ENCODE measurements at regions not wholly inside any gene's neighbourhood (a gene's known extent, or its start where the extent isn't known, plus 50 kb on each side); places are given as distances from the start of the nearest gene placed in this dataset.

DNA sequence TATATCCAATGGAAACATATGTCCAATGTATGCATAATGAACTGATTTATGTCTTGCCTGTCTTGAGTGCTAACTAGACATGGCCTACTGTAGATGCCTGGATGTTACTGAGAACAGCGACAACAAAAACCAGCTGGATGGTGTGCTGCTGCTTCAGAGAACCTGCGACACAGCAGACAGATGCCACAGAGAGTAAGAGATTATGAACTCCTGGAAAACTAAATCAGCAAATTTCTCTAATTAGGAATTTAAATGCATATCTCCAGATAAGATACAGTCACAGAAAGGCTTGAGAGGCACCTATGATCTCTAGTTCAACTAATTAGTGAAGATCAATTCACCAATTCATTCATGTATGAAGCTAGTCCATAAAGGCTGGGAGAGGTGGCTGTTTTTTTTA, 1508.0 kb upstream of the TENM4 start:
- no peak for ATAC-seq
- TF ChIP-seq RARB (CRISPR knock-in tag; IDR thresholded peaks at IDR 0.05) (no peak), ZC3H10 (CRISPR knock-in tag; IDR thresholded peaks at IDR 0.05) (no peak), ZNF70 (CRISPR knock-in tag; IDR thresholded peaks at IDR 0.05) (no peak), TOX (CRISPR knock-in tag; IDR thresholded peaks at IDR 0.05; ENCODE audit: borderline replicate concordance) (no peak), ZNF8 (CRISPR knock-in tag; IDR thresholded peaks at IDR 0.05) (no peak), BACH2 (CRISPR knock-in tag; IDR thresholded peaks at IDR 0.05; ENCODE audit: borderline replicate concordance) (no peak), ZFP3 (CRISPR knock-in tag; IDR thresholded peaks at IDR 0.05) (no peak), ARNTL (CRISPR knock-in tag; IDR thresholded peaks at IDR 0.05; ENCODE audit: borderline replicate concordance, low read depth) (no peak), OSR1 (CRISPR knock-in tag; IDR thresholded peaks at IDR 0.05) (no peak), ESRRG (CRISPR knock-in tag; IDR thresholded peaks at IDR 0.05) (no peak)
- TF ChIP-seq, protein P1, sequence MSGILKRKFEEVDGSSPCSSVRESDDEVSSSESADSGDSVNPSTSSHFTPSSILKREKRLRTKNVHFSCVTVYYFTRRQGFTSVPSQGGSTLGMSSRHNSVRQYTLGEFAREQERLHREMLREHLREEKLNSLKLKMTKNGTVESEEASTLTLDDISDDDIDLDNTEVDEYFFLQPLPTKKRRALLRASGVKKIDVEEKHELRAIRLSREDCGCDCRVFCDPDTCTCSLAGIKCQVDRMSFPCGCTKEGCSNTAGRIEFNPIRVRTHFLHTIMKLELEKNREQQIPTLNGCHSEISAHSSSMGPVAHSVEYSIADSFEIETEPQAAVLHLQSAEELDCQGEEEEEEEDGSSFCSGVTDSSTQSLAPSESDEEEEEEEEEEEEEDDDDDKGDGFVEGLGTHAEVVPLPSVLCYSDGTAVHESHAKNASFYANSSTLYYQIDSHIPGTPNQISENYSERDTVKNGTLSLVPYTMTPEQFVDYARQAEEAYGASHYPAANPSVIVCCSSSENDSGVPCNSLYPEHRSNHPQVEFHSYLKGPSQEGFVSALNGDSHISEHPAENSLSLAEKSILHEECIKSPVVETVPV (CRISPR knock-in tag; IDR thresholded peaks at IDR 0.05) = no peak
- TF ChIP-seq, protein P2, sequence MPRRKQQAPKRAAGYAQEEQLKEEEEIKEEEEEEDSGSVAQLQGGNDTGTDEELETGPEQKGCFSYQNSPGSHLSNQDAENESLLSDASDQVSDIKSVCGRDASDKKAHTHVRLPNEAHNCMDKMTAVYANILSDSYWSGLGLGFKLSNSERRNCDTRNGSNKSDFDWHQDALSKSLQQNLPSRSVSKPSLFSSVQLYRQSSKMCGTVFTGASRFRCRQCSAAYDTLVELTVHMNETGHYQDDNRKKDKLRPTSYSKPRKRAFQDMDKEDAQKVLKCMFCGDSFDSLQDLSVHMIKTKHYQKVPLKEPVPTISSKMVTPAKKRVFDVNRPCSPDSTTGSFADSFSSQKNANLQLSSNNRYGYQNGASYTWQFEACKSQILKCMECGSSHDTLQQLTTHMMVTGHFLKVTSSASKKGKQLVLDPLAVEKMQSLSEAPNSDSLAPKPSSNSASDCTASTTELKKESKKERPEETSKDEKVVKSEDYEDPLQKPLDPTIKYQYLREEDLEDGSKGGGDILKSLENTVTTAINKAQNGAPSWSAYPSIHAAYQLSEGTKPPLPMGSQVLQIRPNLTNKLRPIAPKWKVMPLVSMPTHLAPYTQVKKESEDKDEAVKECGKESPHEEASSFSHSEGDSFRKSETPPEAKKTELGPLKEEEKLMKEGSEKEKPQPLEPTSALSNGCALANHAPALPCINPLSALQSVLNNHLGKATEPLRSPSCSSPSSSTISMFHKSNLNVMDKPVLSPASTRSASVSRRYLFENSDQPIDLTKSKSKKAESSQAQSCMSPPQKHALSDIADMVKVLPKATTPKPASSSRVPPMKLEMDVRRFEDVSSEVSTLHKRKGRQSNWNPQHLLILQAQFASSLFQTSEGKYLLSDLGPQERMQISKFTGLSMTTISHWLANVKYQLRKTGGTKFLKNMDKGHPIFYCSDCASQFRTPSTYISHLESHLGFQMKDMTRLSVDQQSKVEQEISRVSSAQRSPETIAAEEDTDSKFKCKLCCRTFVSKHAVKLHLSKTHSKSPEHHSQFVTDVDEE (CRISPR knock-in tag; IDR thresholded peaks at IDR 0.05) = no peak

DNA sequence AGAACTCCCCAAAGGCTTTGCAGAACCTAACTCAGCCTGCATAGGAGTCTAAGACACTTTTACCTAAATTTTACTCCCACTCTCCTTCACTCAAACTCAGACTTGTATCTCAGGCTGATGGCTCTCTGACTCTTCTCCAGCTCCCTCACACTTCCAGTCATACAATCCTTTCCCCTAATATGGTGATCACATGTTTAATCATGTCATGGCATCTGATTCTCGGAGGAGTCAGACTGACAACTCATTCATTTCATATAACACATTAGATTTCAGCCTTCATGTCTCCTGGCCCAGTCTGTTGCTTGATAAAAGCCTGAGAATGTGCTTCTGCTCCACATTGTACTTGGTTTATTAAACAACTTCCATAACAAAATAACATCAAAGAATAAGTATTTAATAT, 1503.9 kb upstream of the TENM4 start:
- TF ChIP-seq BACH2 (CRISPR knock-in tag; IDR thresholded peaks at IDR 0.05; ENCODE audit: borderline replicate concordance) (no peak), RARB (CRISPR knock-in tag; IDR thresholded peaks at IDR 0.05) (no peak), ZC3H10 (CRISPR knock-in tag; IDR thresholded peaks at IDR 0.05) (no peak), TCF4 (CRISPR knock-in tag; IDR thresholded peaks at IDR 0.05; ENCODE audit: borderline replicate concordance) (no peak), ZNF8 (CRISPR knock-in tag; IDR thresholded peaks at IDR 0.05) (no peak), ARNTL (CRISPR knock-in tag; IDR thresholded peaks at IDR 0.05; ENCODE audit: borderline replicate concordance, low read depth) (no peak), ZNF565 (CRISPR knock-in tag; conservative IDR thresholded peaks at IDR 0.05; ENCODE audit: low read depth) (no peak), ZFP30 (CRISPR knock-in tag; IDR thresholded peaks at IDR 0.05) (no peak), ESRRG (CRISPR knock-in tag; IDR thresholded peaks at IDR 0.05) (no peak)
- TF ChIP-seq, protein P3, sequence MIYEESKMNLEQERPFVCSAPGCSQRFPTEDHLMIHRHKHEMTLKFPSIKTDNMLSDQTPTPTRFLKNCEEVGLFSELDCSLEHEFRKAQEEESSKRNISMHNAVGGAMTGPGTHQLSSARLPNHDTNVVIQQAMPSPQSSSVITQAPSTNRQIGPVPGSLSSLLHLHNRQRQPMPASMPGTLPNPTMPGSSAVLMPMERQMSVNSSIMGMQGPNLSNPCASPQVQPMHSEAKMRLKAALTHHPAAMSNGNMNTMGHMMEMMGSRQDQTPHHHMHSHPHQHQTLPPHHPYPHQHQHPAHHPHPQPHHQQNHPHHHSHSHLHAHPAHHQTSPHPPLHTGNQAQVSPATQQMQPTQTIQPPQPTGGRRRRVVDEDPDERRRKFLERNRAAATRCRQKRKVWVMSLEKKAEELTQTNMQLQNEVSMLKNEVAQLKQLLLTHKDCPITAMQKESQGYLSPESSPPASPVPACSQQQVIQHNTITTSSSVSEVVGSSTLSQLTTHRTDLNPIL (CRISPR knock-in tag; IDR thresholded peaks at IDR 0.05; ENCODE audit: low read depth) = no peak
- ATAC-seq = no peak

DNA sequence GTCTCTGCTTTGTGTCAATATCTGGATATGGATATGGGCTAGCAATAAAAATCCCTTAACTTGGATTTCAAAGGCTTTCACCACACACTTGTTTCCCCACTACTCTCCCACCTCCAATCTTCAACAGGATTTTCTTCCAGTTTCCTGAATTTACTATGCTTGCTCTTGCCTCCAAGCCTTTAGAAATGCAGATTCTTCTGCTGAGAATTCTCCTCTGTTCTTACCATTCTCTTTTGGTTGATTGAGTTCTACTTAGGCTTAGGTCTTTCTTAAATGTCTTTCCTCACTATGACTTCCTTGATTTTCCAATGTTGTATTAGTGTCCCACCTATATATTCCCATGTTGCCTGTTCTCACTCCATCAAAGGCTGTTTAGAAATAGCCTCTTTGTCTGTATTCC, 1502.4 kb upstream of the TENM4 start:
- no peak for ATAC-seq
- TF ChIP-seq RARB (CRISPR knock-in tag; IDR thresholded peaks at IDR 0.05) (no peak), GLIS3 (CRISPR knock-in tag; IDR thresholded peaks at IDR 0.05) (no peak), TOX (CRISPR knock-in tag; IDR thresholded peaks at IDR 0.05; ENCODE audit: borderline replicate concordance) (no peak), ARNTL (CRISPR knock-in tag; IDR thresholded peaks at IDR 0.05; ENCODE audit: borderline replicate concordance, low read depth) (no peak), ZNF565 (CRISPR knock-in tag; conservative IDR thresholded peaks at IDR 0.05; ENCODE audit: low read depth) (no peak), ZC3H10 (CRISPR knock-in tag; IDR thresholded peaks at IDR 0.05) (no peak), ZFP30 (CRISPR knock-in tag; IDR thresholded peaks at IDR 0.05) (no peak), ZFP3 (CRISPR knock-in tag; IDR thresholded peaks at IDR 0.05) (no peak), OSR1 (CRISPR knock-in tag; IDR thresholded peaks at IDR 0.05) (no peak), BACH2 (CRISPR knock-in tag; IDR thresholded peaks at IDR 0.05; ENCODE audit: borderline replicate concordance) (no peak), ZNF70 (CRISPR knock-in tag; IDR thresholded peaks at IDR 0.05) (no peak), SNAI2 (CRISPR knock-in tag; IDR thresholded peaks at IDR 0.05) (no peak), PPARA (CRISPR knock-in tag; IDR thresholded peaks at IDR 0.05; ENCODE audit: borderline replicate concordance) (no peak), ESRRG (CRISPR knock-in tag; IDR thresholded peaks at IDR 0.05) (no peak)
- TF ChIP-seq, protein P4, sequence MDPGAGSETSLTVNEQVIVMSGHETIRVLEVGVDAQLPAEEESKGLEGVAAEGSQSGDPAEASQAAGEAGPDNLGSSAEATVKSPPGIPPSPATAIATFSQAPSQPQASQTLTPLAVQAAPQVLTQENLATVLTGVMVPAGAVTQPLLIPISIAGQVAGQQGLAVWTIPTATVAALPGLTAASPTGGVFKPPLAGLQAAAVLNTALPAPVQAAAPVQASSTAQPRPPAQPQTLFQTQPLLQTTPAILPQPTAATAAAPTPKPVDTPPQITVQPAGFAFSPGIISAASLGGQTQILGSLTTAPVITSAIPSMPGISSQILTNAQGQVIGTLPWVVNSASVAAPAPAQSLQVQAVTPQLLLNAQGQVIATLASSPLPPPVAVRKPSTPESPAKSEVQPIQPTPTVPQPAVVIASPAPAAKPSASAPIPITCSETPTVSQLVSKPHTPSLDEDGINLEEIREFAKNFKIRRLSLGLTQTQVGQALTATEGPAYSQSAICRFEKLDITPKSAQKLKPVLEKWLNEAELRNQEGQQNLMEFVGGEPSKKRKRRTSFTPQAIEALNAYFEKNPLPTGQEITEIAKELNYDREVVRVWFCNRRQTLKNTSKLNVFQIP (CRISPR knock-in tag; IDR thresholded peaks at IDR 0.05; ENCODE audit: borderline replicate concordance, low read depth) = no peak
- TF ChIP-seq, protein P2 (CRISPR knock-in tag; IDR thresholded peaks at IDR 0.05) = no peak
- TF ChIP-seq, protein P1 (CRISPR knock-in tag; IDR thresholded peaks at IDR 0.05) = no peak
- TF ChIP-seq, protein P3 (CRISPR knock-in tag; IDR thresholded peaks at IDR 0.05; ENCODE audit: low read depth) = no peak

All from SK-N-SH treated with all-trans-retinoic acid at 6 μM for 48 hours (cell line).